ENCODE measurements at regions not wholly inside any gene's neighbourhood (a gene's known extent, or its start where the extent isn't known, plus 50 kb on each side); places are given as distances from the start of the nearest gene placed in this dataset.
A peak's percentile ranks its signal among the peaks of the same experiment; 100 is the strongest.

DNA sequence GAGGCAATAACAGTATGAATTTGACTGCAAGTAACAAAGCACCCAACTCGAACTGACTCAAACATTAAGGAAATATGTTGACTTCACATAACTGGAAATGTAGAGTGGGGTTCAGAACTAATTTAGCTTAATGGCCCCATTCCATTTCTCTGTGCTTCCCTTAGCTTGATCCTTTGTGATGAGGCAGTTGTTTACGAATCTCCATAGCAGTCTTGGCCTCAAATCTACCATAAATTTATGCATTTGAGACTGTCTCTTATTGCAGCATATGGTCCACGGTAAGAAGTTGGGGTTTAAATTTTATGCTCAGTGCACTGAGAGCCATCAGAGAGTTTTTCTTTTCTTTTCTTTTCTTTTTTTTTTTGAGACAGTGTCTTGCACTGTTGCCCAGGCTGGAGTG lies 148.7 kb upstream of the POU1F1 start:
- no peak overlapping the region for H3K4me3 ChIP-seq (ENCODE audit: low read length)
- DNase-seq (ENCODE audit: low read depth): no peak
- TF ChIP-seq CTCF (conservative IDR thresholded peaks at IDR 0.05; ENCODE audit: low read length): no peak

GRCh38 chr3:87423336-87423735 lies 147.0 kb upstream of the POU1F1 start:
- no peak for TF ChIP-seq CTCF (conservative IDR thresholded peaks at IDR 0.05; ENCODE audit: low read length)
- no peak overlapping the region for H3K4me3 ChIP-seq (ENCODE audit: low read length)
- no peak for DNase-seq (ENCODE audit: low read depth)

- no peak for TF ChIP-seq CTCF (conservative IDR thresholded peaks at IDR 0.05; ENCODE audit: low read length)
Observed at GRCh38 chr3:87422333-87422732, 145.9 kb upstream of the POU1F1 start.

DNA sequence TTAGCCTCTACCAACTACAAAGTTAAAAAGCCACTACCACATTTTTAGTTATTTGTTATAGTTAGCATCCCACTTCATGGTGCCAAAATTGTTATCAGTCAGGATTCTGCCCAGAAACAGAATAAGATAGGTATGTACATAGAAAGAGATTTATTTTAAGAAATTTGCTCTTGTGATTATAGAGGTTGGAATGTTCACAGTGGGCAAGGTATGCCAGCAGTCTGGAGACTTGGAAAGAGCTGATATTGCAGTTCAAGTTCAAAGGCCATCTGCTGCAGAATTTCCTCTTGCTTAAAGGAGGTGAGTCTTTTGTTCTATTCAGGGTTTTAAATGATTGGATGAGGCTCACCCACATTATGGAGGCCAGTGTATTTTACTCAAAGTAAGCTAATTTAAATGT lies 143.8 kb upstream of the POU1F1 start:
- no peak for TF ChIP-seq CTCF (conservative IDR thresholded peaks at IDR 0.05; ENCODE audit: low read length)
- DNase-seq (ENCODE audit: low read depth): no peak
- no peak overlapping the region for H3K4me3 ChIP-seq (ENCODE audit: low read length)

More at GRCh38 chr3:87422333-87422732, 145.9 kb upstream of the POU1F1 start:
- no peak overlapping the region for H3K4me3 ChIP-seq (ENCODE audit: low read length)
- DNase-seq (ENCODE audit: low read depth): no peak

GRCh38 chr3:87414271-87414670 lies 137.9 kb upstream of the POU1F1 start:
- H3K4me3 ChIP-seq (ENCODE audit: low read length): no peak overlapping the region
- TF ChIP-seq CTCF (conservative IDR thresholded peaks at IDR 0.05; ENCODE audit: low read length): no peak
- DNase-seq (ENCODE audit: low read depth): no peak

- DNase-seq (ENCODE audit: low read depth): peak; percentile 32
- TF ChIP-seq CTCF (conservative IDR thresholded peaks at IDR 0.05; ENCODE audit: low read length): no peak
- H3K4me3 ChIP-seq (ENCODE audit: low read length): no peak overlapping the region
Observed at GRCh38 chr3:87413814-87414213, 137.4 kb upstream of the POU1F1 start.

DNA sequence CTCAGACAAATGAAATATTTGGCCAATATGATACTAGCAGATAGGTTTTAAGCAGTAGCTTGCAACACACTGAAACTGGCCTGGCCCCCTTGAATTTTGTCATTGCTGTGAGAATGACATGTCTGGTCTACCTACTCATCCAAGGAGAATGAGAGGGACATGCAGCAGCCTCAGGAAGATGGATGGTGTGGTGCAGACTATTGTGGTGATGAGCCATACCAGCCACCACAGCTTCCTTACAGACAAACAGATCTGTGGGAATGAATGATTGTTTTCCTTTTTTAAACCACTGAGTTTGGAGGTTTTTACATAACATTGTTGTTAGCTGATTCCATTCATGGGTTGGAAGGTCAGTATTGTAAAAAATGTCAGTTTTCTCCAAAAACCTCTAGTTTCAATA lies 133.7 kb upstream of the POU1F1 start:
- no peak for TF ChIP-seq CTCF (conservative IDR thresholded peaks at IDR 0.05; ENCODE audit: low read length)
- DNase-seq (ENCODE audit: low read depth): peak; percentile 79
- H3K4me3 ChIP-seq (ENCODE audit: low read length): no peak overlapping the region
